IPS-20b (cell line): ENCODE measurements at regions not wholly inside any gene's neighbourhood (a gene's known extent, or its start where the extent isn't known, plus 50 kb on each side); places are given as distances from the start of the nearest gene placed in this dataset.

Experiments used
- H3K27ac ChIP-seq: one replicate; pipeline ENCODE4 v1.5.1; 2013; ENCODE audit warnings: low read length
- H3K27me3 ChIP-seq: 2 replicates; pipeline ENCODE4 v1.6.1; 2013; ENCODE audit warnings: mild to moderate bottlenecking, low read length, inconsistent platforms; ENCODE audit not compliant: insufficient read depth
- H3K36me3 ChIP-seq: 2 replicates; pipeline ENCODE4 v1.6.1; 2013; ENCODE audit warnings: low read depth, mild to moderate bottlenecking, inconsistent platforms, low read length, moderate library complexity; ENCODE audit not compliant: insufficient read depth
- H3K4me1 ChIP-seq: 2 replicates; pipeline ENCODE4 v1.6.1; 2013; ENCODE audit warnings: mild to moderate bottlenecking, control low read depth, inconsistent platforms, low read length, moderate library complexity; ENCODE audit not compliant: insufficient read depth
- H3K4me3 ChIP-seq: 2 replicates; pipeline ENCODE4 v1.5.1; 2013; ENCODE audit warnings: mild to moderate bottlenecking, low read length, inconsistent platforms
- H3K9ac ChIP-seq: 2 replicates; pipeline ENCODE4 v1.6.1; 2013; ENCODE audit warnings: low read depth, mild to moderate bottlenecking, inconsistent platforms, low read length, moderate library complexity
- H3K9me3 ChIP-seq: 2 replicates; pipeline ENCODE4 v1.6.1; 2013; ENCODE audit warnings: mild to moderate bottlenecking, low read depth, low read length, inconsistent platforms; ENCODE audit not compliant: insufficient read depth

GRCh38 chr20:19935842-19936241, 81.3 kb upstream of the NAA20 start:
- H3K27me3 ChIP-seq, result no peaks in the 10 kb centered on the region
- H3K4me3 ChIP-seq, result no peak overlapping the region
- no peaks in the 10 kb centered on the region for H3K36me3 ChIP-seq
- no peak overlapping the region for H3K27ac ChIP-seq
- H3K9ac ChIP-seq, result no peak overlapping the region
- no peaks in the 10 kb centered on the region for H3K4me1 ChIP-seq
- no peaks in the 10 kb centered on the region for H3K9me3 ChIP-seq

GRCh38 chr20:19936466-19937200, 80.5 kb upstream of the NAA20 start:
- Histone ChIP-seq H3K9ac (no peak overlapping the region), H3K27ac (no peak overlapping the region), H3K4me1 (no peaks in the 10 kb centered on the region), H3K36me3 (no peaks in the 10 kb centered on the region), H3K27me3 (no peaks in the 10 kb centered on the region), H3K9me3 (no peaks in the 10 kb centered on the region), H3K4me3 (no peak overlapping the region)

- no peaks in the 10 kb centered on the region for H3K9me3 ChIP-seq
- H3K4me3 ChIP-seq, result no peak overlapping the region
- no peaks in the 10 kb centered on the region for H3K4me1 ChIP-seq
- no peak overlapping the region for H3K27ac ChIP-seq
- H3K36me3 ChIP-seq, result no peaks in the 10 kb centered on the region
- H3K9ac ChIP-seq, result no peak overlapping the region
- H3K27me3 ChIP-seq, result no peaks in the 10 kb centered on the region
Observed at GRCh38 chr20:19937218-19937617, 79.9 kb upstream of the NAA20 start.

GRCh38 chr20:19937651-19938420, 79.3 kb upstream of the NAA20 start:
- H3K4me3 ChIP-seq, result no peak overlapping the region
- H3K4me1 ChIP-seq, result no peaks in the 10 kb centered on the region
- no peaks in the 10 kb centered on the region for H3K27me3 ChIP-seq

GRCh38 chr20:19938421-19939090, 78.6 kb upstream of the NAA20 start:
- H3K27ac ChIP-seq, result no peak overlapping the region
- H3K27me3 ChIP-seq, result no peaks in the 10 kb centered on the region
- no peak overlapping the region for H3K4me3 ChIP-seq
- no peaks in the 10 kb centered on the region for H3K4me1 ChIP-seq
- no peaks in the 10 kb centered on the region for H3K9me3 ChIP-seq
- H3K36me3 ChIP-seq, result no peaks in the 10 kb centered on the region
- no peak overlapping the region for H3K9ac ChIP-seq

More at GRCh38 chr20:19937651-19938420, 79.3 kb upstream of the NAA20 start:
- no peak overlapping the region for H3K27ac ChIP-seq
- no peak overlapping the region for H3K9ac ChIP-seq
- no peaks in the 10 kb centered on the region for H3K36me3 ChIP-seq
- no peaks in the 10 kb centered on the region for H3K9me3 ChIP-seq

- H3K4me3 ChIP-seq, result no peak overlapping the region
- H3K9me3 ChIP-seq, result no peaks in the 10 kb centered on the region
- H3K4me1 ChIP-seq, result no peaks in the 10 kb centered on the region
- no peaks in the 10 kb centered on the region for H3K27me3 ChIP-seq
- no peak overlapping the region for H3K9ac ChIP-seq
- H3K27ac ChIP-seq, result no peak overlapping the region
- H3K36me3 ChIP-seq, result no peaks in the 10 kb centered on the region
Observed at GRCh38 chr20:19940988-19941460, 76.1 kb upstream of the NAA20 start.

GRCh38 chr20:19942611-19943010, 74.6 kb upstream of the NAA20 start:
- Histone ChIP-seq H3K9me3 (no peaks in the 10 kb centered on the region), H3K27me3 (no peaks in the 10 kb centered on the region), H3K27ac (no peak overlapping the region), H3K36me3 (no peaks in the 10 kb centered on the region), H3K4me3 (no peak overlapping the region), H3K4me1 (no peaks in the 10 kb centered on the region), H3K9ac (no peak overlapping the region)

- H3K9ac ChIP-seq, result no peak overlapping the region
- no peaks in the 10 kb centered on the region for H3K36me3 ChIP-seq
- no peak overlapping the region for H3K27ac ChIP-seq
Observed at GRCh38 chr20:19943061-19943521, 74.1 kb upstream of the NAA20 start.

GRCh38 chr20:19944772-19945459, 72.2 kb upstream of the NAA20 start:
- Histone ChIP-seq H3K27ac (no peak overlapping the region), H3K27me3 (no peaks in the 10 kb centered on the region), H3K9ac (no peak overlapping the region), H3K4me1 (no peaks in the 10 kb centered on the region), H3K9me3 (no peaks in the 10 kb centered on the region), H3K4me3 (no peak overlapping the region), H3K36me3 (no peaks in the 10 kb centered on the region)

More at GRCh38 chr20:19943061-19943521, 74.1 kb upstream of the NAA20 start:
- Histone ChIP-seq H3K4me3 (no peak overlapping the region), H3K4me1 (no peaks in the 10 kb centered on the region), H3K27me3 (no peaks in the 10 kb centered on the region), H3K9me3 (no peaks in the 10 kb centered on the region)

- Histone ChIP-seq H3K27me3 (no peaks in the 10 kb centered on the region), H3K9ac (no peak overlapping the region), H3K36me3 (no peaks in the 10 kb centered on the region), H3K4me1 (no peaks in the 10 kb centered on the region), H3K4me3 (no peak overlapping the region), H3K9me3 (no peaks in the 10 kb centered on the region), H3K27ac (no peak overlapping the region)
Observed at GRCh38 chr20:19945732-19946670, 71.2 kb upstream of the NAA20 start.
